ENCODE measurements at regions not wholly inside any gene's neighbourhood (a gene's known extent, or its start where the extent isn't known, plus 50 kb on each side); places are given as distances from the start of the nearest gene placed in this dataset.

GRCh38 chr18:73841661-73842060 lies 306.0 kb downstream of the FBXO15 start:
- no peak for TF ChIP-seq POLR2A (IDR thresholded peaks at IDR 0.05)
- TF ChIP-seq CTCF (IDR thresholded peaks at IDR 0.05), result no peak
